ENCODE measurements at regions not wholly inside any gene's neighbourhood (a gene's known extent, or its start where the extent isn't known, plus 50 kb on each side); places are given as distances from the start of the nearest gene placed in this dataset.

- H3K9me3 Mint-ChIP-seq = no peaks in the 10 kb centered on the region
These were observed 242.7 kb upstream of the NWD2 start for GRCh38 chr4:37001688-37002436.

GRCh38 chr4:37002625-37003024 is 241.9 kb upstream of the NWD2 start:
- no peaks in the 10 kb centered on the region for H3K4me1 Mint-ChIP-seq (ENCODE audit: low read depth)
- H3K27ac Mint-ChIP-seq = no peak overlapping the region
- TF ChIP-seq CTCF (IDR thresholded peaks at IDR 0.05) = no peak
- H3K36me3 Mint-ChIP-seq (ENCODE audit: low read depth) = no peaks in the 10 kb centered on the region
- H3K4me3 Mint-ChIP-seq = no peak overlapping the region
- DNase-seq = no peak
- POLR2A ChIA-PET = interaction anchor here (0.6 kb wide), 1 partner anchor 1950 kb away, joined by 3 read pairs; no protein-coding TSS in a partner anchor
- no peaks in the 10 kb centered on the region for H3K27me3 Mint-ChIP-seq
- ATAC-seq = no peak
- CTCF ChIA-PET = no interaction called here
- intact Hi-C loops (cut with micrococcal nuclease) = no loop called here
- H3K9me3 Mint-ChIP-seq = no peaks in the 10 kb centered on the region

More at GRCh38 chr4:37001688-37002436, 242.7 kb upstream of the NWD2 start:
- intact Hi-C loops (cut with micrococcal nuclease) = no loop called here
- ChIA-PET CTCF (no interaction called here), POLR2A (no interaction called here)
- ATAC-seq = no peak
- Mint-ChIP-seq H3K4me1 (ENCODE audit: low read depth) (no peaks in the 10 kb centered on the region), H3K27ac (no peak overlapping the region), H3K36me3 (ENCODE audit: low read depth) (no peaks in the 10 kb centered on the region), H3K27me3 (no peaks in the 10 kb centered on the region), H3K4me3 (no peak overlapping the region)
- DNase-seq = no peak
- no peak for TF ChIP-seq CTCF (IDR thresholded peaks at IDR 0.05)

GRCh38 chr4:37008199-37008598 is 236.3 kb upstream of the NWD2 start:
- CTCF ChIA-PET = no interaction called here
- no peak overlapping the region for H3K4me3 Mint-ChIP-seq
- no peaks in the 10 kb centered on the region for H3K36me3 Mint-ChIP-seq (ENCODE audit: low read depth)
- H3K4me1 Mint-ChIP-seq (ENCODE audit: low read depth) = no peaks in the 10 kb centered on the region
- H3K27ac Mint-ChIP-seq = no peak overlapping the region
- intact Hi-C loops (cut with micrococcal nuclease) = no loop called here
- POLR2A ChIA-PET = no interaction called here
- ATAC-seq (no peak), DNase-seq (no peak)
- H3K27me3 Mint-ChIP-seq = no peaks in the 10 kb centered on the region
- no peak for TF ChIP-seq CTCF (IDR thresholded peaks at IDR 0.05)
- peaks cover under 1% of the 10 kb centered on the region for H3K9me3 Mint-ChIP-seq

- no peak for ATAC-seq
- no peak overlapping the region for H3K4me3 Mint-ChIP-seq
- peaks cover 1% of the 10 kb centered on the region for H3K9me3 Mint-ChIP-seq
- DNase-seq = no peak
- H3K36me3 Mint-ChIP-seq (ENCODE audit: low read depth) = no peaks in the 10 kb centered on the region
- no peaks in the 10 kb centered on the region for H3K27me3 Mint-ChIP-seq
- POLR2A ChIA-PET = no interaction called here
- intact Hi-C loops (cut with micrococcal nuclease) = no loop called here
- TF ChIP-seq CTCF (IDR thresholded peaks at IDR 0.05) = no peak
- H3K27ac Mint-ChIP-seq = no peak overlapping the region
- no peaks in the 10 kb centered on the region for H3K4me1 Mint-ChIP-seq (ENCODE audit: low read depth)
- CTCF ChIA-PET = no interaction called here
These were observed 230.0 kb upstream of the NWD2 start for GRCh38 chr4:37014584-37014983.

GRCh38 chr4:37015391-37015790 is 229.2 kb upstream of the NWD2 start:
- Mint-ChIP-seq H3K27me3 (no peaks in the 10 kb centered on the region), H3K4me3 (no peak overlapping the region), H3K9me3 (peaks cover 1% of the 10 kb centered on the region), H3K4me1 (ENCODE audit: low read depth) (no peaks in the 10 kb centered on the region), H3K36me3 (ENCODE audit: low read depth) (no peaks in the 10 kb centered on the region), H3K27ac (no peak overlapping the region)
- POLR2A ChIA-PET = no interaction called here
- no peak for TF ChIP-seq CTCF (IDR thresholded peaks at IDR 0.05)
- ATAC-seq (no peak), DNase-seq (no peak)
- intact Hi-C loops (cut with micrococcal nuclease) = no loop called here
- CTCF ChIA-PET = no interaction called here
